IPS-18a (cell line): ENCODE measurements at regions not wholly inside any gene's neighbourhood (a gene's known extent, or its start where the extent isn't known, plus 50 kb on each side); places are given as distances from the start of the nearest gene placed in this dataset.

Experiments used
- H3K27ac ChIP-seq: one replicate; pipeline ENCODE4 v1.5.1; 2013; ENCODE audit warnings: low read length
- H3K27me3 ChIP-seq: one replicate; pipeline ENCODE4 v1.6.1; 2013; ENCODE audit warnings: mild to moderate bottlenecking, low read length; ENCODE audit not compliant: control insufficient read depth, insufficient read depth
- H3K36me3 ChIP-seq: one replicate; pipeline ENCODE4 v1.6.1; 2013; ENCODE audit warnings: low read depth, low read length; ENCODE audit not compliant: control insufficient read depth
- H3K4me1 ChIP-seq: one replicate; pipeline ENCODE4 v1.6.1; 2013; ENCODE audit warnings: low read depth, low read length; ENCODE audit not compliant: control insufficient read depth
- H3K4me3 ChIP-seq: one replicate; pipeline ENCODE4 v1.5.1; 2013; ENCODE audit warnings: low read length
- H3K9ac ChIP-seq: one replicate; pipeline ENCODE4 v1.6.1; 2013; ENCODE audit warnings: mild to moderate bottlenecking, low read length, moderate library complexity
- H3K9me3 ChIP-seq: one replicate; pipeline ENCODE4 v1.6.1; 2013; ENCODE audit warnings: low read depth, low read length; ENCODE audit not compliant: control insufficient read depth

DNA sequence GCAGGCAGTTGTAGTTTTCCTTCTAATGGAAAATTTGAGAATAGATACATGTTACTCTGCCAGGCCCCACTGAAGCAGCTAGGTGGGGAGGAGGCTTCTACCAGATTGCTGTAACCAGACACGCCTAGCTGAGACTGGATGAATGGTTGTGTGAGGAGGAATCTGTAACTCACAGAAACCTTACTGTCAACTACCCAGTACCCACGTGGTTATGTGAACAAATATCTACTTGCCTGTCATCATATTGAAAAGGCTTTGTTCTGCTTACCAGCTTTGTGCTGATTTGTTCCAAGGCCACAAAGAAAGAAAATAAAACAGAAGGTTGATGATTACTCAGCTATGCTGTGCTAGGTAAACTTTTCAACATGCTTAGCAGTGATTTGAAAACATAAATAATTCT is 167.2 kb downstream of the CAPZA3 start:
- Histone ChIP-seq H3K36me3 (no peaks in the 10 kb centered on the region), H3K9me3 (no peaks in the 10 kb centered on the region), H3K27ac (no peak overlapping the region), H3K4me1 (no peaks in the 10 kb centered on the region), H3K27me3 (no peaks in the 10 kb centered on the region), H3K4me3 (no peak overlapping the region), H3K9ac (no peak overlapping the region)

DNA sequence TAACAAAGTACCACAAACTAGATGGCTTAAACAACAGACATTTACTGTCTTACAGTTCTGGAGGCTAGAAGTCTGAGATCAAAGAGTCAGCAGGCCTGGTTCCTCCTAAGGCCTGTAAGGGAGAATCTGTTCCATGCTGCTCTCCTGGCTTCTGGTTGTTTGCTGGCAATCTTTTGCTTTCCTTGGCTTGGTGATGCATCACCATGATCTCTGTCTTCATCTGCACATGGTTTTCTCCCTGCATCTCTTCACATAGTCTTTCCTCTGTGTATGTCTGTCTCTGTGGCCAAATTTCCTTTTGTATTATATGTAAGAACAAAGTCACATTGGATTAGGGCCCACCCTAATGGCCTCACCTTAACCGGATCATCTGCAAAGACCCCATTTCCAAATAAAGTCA is 168.5 kb downstream of the CAPZA3 start:
- H3K9me3 ChIP-seq = no peaks in the 10 kb centered on the region
- no peaks in the 10 kb centered on the region for H3K36me3 ChIP-seq
- H3K4me1 ChIP-seq = no peaks in the 10 kb centered on the region
- no peak overlapping the region for H3K9ac ChIP-seq
- H3K27me3 ChIP-seq = no peaks in the 10 kb centered on the region
- H3K4me3 ChIP-seq = no peak overlapping the region
- no peak overlapping the region for H3K27ac ChIP-seq

DNA sequence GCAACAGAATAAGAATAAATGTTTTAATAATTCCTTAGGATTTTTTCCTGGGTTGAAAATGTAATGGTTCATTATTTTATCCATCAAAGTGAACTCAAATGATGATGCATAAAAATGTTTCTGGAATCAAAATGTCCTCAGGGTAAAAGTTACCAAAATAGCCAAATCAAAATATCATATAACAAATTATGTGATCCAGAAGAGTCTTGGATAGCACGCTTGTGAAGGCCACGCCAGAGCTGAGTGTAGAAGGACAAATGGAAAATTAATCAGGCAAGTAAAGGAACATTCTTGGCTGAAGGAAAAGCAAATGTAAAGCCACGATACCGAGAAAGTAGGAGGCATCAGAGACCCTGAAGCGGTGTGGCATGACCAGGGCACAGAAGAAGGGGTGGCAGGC is 169.2 kb downstream of the CAPZA3 start:
- H3K27me3 ChIP-seq = no peaks in the 10 kb centered on the region
- H3K9ac ChIP-seq = no peak overlapping the region
- H3K4me3 ChIP-seq = no peak overlapping the region
- H3K27ac ChIP-seq = no peak overlapping the region
- no peaks in the 10 kb centered on the region for H3K36me3 ChIP-seq
- no peaks in the 10 kb centered on the region for H3K4me1 ChIP-seq
- H3K9me3 ChIP-seq = peaks cover 3% of the 10 kb centered on the region

DNA sequence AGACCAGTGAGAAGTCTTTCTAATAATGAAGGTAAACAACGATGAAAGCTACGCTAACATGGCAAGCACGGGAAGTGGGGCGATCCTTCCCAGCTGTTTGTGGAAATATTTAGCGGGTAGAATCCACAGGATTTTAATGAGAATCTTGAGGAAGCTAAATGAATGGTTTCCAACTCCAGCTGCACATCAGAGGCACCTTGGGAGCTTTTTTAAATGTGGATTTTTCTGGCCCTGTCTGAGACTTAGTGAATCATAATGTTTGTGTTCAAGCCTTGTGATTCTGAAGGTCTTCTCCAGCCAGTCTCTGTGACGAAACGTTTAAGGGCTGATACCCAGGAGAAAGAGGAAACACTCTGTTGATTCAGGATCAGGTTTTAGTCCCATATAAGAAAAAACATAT is 169.8 kb downstream of the CAPZA3 start:
- H3K9ac ChIP-seq = no peak overlapping the region
- H3K9me3 ChIP-seq = peaks cover 5% of the 10 kb centered on the region
- no peaks in the 10 kb centered on the region for H3K4me1 ChIP-seq
- H3K27ac ChIP-seq = no peak overlapping the region
- H3K4me3 ChIP-seq = no peak overlapping the region
- H3K36me3 ChIP-seq = no peaks in the 10 kb centered on the region
- no peaks in the 10 kb centered on the region for H3K27me3 ChIP-seq

DNA sequence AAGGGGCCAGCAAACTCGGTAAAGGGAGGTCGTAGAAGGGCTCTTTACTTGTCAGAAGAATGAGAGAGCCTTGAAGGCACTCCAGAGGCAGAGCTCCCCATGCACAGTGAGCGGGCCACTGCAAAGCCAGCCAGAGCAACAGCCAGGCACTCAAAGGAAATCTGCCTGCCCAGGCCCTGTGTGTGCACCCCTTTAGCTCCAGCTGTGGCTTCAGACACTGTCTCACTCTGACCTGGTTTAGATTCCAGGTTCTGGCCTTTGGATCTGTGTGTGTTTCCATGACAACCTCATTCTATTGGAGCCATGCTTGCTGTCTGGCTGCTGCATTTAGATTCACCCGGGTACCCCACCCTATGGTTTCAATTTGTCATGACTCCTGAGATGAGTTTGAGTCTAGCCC is 170.3 kb downstream of the CAPZA3 start:
- H3K4me1 ChIP-seq = no peaks in the 10 kb centered on the region
- no peak overlapping the region for H3K27ac ChIP-seq
- H3K27me3 ChIP-seq = no peaks in the 10 kb centered on the region
- no peak overlapping the region for H3K4me3 ChIP-seq
- H3K36me3 ChIP-seq = no peaks in the 10 kb centered on the region
- peaks cover 5% of the 10 kb centered on the region for H3K9me3 ChIP-seq
- no peak overlapping the region for H3K9ac ChIP-seq

DNA sequence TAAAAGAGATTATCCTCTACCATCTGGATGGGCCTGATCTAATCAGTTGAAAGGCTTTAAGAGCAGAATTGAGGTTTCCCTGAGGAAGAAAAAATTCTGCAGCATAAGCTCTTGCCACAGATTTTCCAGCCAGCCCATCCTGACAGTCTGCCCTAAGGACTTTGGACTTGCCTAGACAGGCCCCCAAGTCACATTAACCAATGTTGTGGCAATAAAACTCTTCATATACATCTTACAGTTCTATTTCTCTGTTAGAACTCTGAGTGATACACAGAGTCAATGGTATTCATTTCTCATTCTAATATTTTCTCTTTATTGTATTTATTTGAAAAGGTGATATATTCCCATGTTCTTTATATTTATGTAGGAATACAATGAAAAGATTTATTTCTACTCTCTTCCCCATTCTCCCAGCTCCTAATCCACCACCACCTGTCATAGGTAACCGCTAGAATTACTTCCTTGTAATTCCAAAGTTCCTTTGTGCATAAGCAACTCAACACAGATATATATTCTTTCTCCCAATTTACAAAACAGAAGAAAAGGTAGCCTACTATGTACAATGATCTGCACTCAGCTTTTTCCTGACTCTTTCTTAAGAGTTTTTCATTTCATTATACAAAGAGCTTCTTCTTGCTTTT is 182.1 kb downstream of the CAPZA3 start:
- no peaks in the 10 kb centered on the region for H3K9me3 ChIP-seq
- H3K36me3 ChIP-seq = no peaks in the 10 kb centered on the region
- H3K4me3 ChIP-seq = no peak overlapping the region
- no peak overlapping the region for H3K9ac ChIP-seq
- H3K27me3 ChIP-seq = no peaks in the 10 kb centered on the region
- H3K27ac ChIP-seq = no peak overlapping the region
- H3K4me1 ChIP-seq = peaks cover 14% of the 10 kb centered on the region

DNA sequence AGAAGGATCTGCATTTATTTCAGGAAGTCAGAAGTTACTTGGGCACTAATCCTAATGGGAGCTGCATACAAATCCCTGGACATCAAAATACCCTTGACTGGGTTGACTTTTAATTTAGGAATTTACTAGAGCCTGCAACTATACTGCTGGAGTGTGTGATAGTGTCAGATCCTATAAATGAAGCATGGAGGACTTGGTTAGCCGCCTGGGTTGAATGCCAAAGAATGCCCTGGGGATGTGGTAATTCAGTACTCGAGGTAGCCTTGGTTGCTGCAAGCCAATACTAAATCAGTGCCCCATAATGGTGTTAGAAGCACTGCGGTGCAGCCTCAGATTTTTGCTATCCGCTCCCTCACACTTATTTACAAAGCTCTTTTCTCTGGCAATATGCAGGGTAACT is 184.9 kb downstream of the CAPZA3 start:
- H3K27me3 ChIP-seq = no peaks in the 10 kb centered on the region
- H3K27ac ChIP-seq = no peak overlapping the region
- H3K36me3 ChIP-seq = no peaks in the 10 kb centered on the region
- no peak overlapping the region for H3K9ac ChIP-seq
- no peak overlapping the region for H3K4me3 ChIP-seq
- no peaks in the 10 kb centered on the region for H3K9me3 ChIP-seq
- no peaks in the 10 kb centered on the region for H3K4me1 ChIP-seq

DNA sequence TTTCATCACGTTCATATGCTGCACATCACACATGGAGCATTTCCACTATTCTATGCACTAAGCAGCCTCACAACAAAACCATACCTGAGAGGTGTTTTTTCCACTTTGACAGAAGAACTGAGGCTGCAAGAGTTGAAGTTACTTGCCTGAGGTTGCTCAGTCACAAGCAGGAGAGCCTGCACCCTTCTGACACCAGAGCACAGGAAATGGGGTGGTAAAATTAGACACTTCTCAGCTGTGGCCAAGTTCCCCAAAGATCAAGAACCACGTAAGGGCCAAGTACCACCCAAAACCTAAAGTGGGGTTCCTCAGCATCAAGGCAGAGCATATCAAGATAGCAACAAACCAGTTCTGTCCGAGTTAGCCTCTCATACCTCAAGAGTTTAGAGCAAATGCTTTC is 185.8 kb downstream of the CAPZA3 start:
- no peak overlapping the region for H3K27ac ChIP-seq

DNA sequence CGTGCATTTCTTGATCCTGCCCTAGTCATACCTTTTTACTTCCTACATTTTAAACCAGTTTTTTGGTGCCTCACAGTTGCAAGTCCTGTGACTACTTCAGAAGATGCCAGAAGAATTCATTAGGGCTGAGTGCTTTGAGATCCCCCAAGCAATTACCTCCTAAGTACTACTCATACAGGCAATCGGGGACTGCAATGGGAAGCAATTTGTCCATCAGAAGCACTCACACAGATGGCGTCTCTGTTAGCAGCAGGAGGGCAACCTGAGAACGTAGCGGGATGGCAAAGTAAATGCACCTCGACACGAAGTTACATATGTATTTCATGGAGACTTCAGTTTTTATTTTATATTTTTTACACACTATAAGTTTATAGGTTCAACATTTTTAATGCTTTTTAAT is 188.3 kb downstream of the CAPZA3 start:
- Histone ChIP-seq H3K4me3 (no peak overlapping the region), H3K36me3 (no peaks in the 10 kb centered on the region), H3K27me3 (no peaks in the 10 kb centered on the region)

More for the DNA sequence above, 185.8 kb downstream of the CAPZA3 start:
- Histone ChIP-seq H3K4me3 (no peak overlapping the region), H3K9me3 (no peaks in the 10 kb centered on the region), H3K4me1 (no peaks in the 10 kb centered on the region), H3K36me3 (no peaks in the 10 kb centered on the region), H3K27me3 (no peaks in the 10 kb centered on the region), H3K9ac (no peak overlapping the region)

DNA sequence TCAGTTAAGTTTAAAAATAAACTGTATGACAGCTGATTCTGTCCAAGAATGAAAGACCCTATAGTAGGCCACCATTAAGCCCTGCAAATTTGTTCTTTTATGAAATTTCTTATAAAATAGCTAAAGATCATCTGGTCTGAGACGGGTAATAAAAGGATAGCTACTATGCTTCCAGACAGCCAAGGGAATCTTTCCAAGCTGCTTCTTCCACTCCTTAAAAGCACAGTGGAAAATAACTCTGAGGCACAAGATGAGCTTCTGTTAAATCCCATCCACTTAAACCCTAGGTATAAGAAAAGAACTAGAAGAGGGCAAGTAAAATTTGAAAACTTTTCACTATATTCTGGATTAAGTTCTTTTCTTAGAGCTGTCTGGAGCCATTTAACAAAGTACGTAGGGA is 194.3 kb downstream of the CAPZA3 start:
- Histone ChIP-seq H3K4me3 (no peak overlapping the region), H3K27ac (no peak overlapping the region), H3K9me3 (no peaks in the 10 kb centered on the region), H3K27me3 (no peaks in the 10 kb centered on the region), H3K9ac (no peak overlapping the region), H3K4me1 (no peaks in the 10 kb centered on the region), H3K36me3 (no peaks in the 10 kb centered on the region)

More for the DNA sequence above, 188.3 kb downstream of the CAPZA3 start:
- Histone ChIP-seq H3K9ac (no peak overlapping the region), H3K9me3 (no peaks in the 10 kb centered on the region), H3K4me1 (no peaks in the 10 kb centered on the region), H3K27ac (no peak overlapping the region)

DNA sequence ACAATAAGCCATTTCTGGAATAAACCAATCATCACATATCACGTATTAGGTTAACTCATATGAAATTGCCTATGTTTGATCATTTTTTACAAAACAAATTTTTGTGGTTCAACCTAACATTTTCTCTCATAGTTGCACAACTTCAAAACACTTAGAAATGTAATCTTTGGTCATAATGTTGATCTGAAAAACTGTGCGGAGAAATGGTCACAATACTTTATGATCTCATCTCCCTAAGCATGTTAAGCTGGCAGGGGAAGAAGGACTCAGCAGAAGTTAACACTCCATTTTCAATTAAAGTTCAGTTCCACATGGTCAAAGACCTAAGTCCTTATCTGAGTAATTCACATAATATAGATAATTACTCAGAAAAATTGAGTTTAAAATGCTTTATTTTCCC is 194.8 kb downstream of the CAPZA3 start:
- no peak overlapping the region for H3K27ac ChIP-seq
- H3K9me3 ChIP-seq = no peaks in the 10 kb centered on the region
- H3K4me3 ChIP-seq = no peak overlapping the region
- H3K9ac ChIP-seq = no peak overlapping the region
- no peaks in the 10 kb centered on the region for H3K4me1 ChIP-seq
- no peaks in the 10 kb centered on the region for H3K27me3 ChIP-seq
- no peaks in the 10 kb centered on the region for H3K36me3 ChIP-seq

DNA sequence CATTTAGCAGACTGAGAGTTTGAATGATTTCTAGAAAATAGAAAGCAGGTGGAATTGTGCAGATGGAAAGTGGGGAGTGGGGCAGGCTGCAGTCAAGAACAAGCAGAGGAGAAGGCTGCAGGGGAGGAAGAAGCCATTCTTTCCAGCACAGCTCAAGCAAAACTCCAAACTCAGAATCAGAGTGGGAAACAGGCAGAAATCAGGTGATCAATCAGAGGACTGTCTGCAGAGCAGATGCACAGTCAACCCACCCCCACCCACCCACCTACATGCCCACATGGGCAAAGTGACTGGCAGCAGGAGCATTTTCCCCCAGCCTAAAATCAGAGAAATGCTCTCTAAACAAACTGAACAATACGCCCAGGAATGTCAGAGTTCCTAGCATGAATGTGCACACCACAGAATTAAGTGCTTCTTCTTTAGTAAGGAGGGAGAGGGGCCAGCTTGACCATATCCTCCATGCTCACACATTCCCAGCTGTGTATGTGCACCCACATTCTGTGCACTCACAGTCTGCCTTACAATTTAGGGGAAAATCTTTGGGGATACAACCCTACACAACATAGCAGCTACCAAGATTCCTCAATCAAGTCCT is 194.1 kb upstream of the PLEKHA5 start:
- H3K9me3 ChIP-seq = no peaks in the 10 kb centered on the region
- H3K4me3 ChIP-seq = no peak overlapping the region
- H3K27me3 ChIP-seq = no peaks in the 10 kb centered on the region
- no peaks in the 10 kb centered on the region for H3K36me3 ChIP-seq
- no peak overlapping the region for H3K27ac ChIP-seq
- H3K4me1 ChIP-seq = no peaks in the 10 kb centered on the region
- no peak overlapping the region for H3K9ac ChIP-seq
